MM.1S (cell line): ENCODE measurements at regions not wholly inside any gene's neighbourhood (a gene's known extent, or its start where the extent isn't known, plus 50 kb on each side); places are given as distances from the start of the nearest gene placed in this dataset.
"Not testable (repeated sequence)": the region's sequence is repeated elsewhere in the genome, so short reads cannot be mapped to it uniquely, and the experiment has no call there.

ENCODE experiments used
- DNase-seq: peaks from one replicate; pipeline ENCODE4 v3.0.0-alpha.2; 2015
- H2AFZ ChIP-seq: fragments of 300-600 bp; sonication (generic); 2 replicates; pipeline ENCODE4 v1.6.0; 2016; ENCODE audit warnings: antibody characterized with exemption, low read length
- H3F3A ChIP-seq: fragments of 300-600 bp; sonication (generic); 2 replicates; pipeline ENCODE4 v1.6.1; 2016; ENCODE audit warnings: mild to moderate bottlenecking, antibody characterized with exemption, low read length, moderate library complexity, mixed read lengths; ENCODE audit not compliant: insufficient read depth
- H3K27ac ChIP-seq: fragments of 300-600 bp; sonication (generic); 2 replicates; pipeline ENCODE4 v1.5.1; 2016; ENCODE audit warnings: mild to moderate bottlenecking, low read length
- H3K27me3 ChIP-seq: fragments of 300-600 bp; sonication (generic); replicated peaks from 2 replicates; pipeline ENCODE4 v1.6.0; 2016; ENCODE audit warnings: low read length; ENCODE audit not compliant: insufficient read depth
- H3K36me3 ChIP-seq: fragments of 300-600 bp; sonication (generic); replicated peaks from 2 replicates; pipeline ENCODE4 v1.6.1; 2016; ENCODE audit warnings: mild to moderate bottlenecking, low read length, mixed read lengths; ENCODE audit not compliant: insufficient read depth
- H3K4me1 ChIP-seq: fragments of 300-600 bp; sonication (generic); 2 replicates; pipeline ENCODE4 v1.6.1; 2016; ENCODE audit warnings: low read length, mixed read lengths
- H3K4me2 ChIP-seq: fragments of 300-600 bp; sonication (generic); 2 replicates; pipeline ENCODE4 v1.6.0; 2016; ENCODE audit warnings: low read depth, low read length
- H3K4me3 ChIP-seq: fragments of 300-600 bp; sonication (generic); 2 replicates; pipeline ENCODE4 v1.5.1; 2016; ENCODE audit warnings: low read length, mixed read lengths
- H3K79me2 ChIP-seq: fragments of 300-600 bp; sonication (generic); 2 replicates; pipeline ENCODE4 v1.6.1; 2016; ENCODE audit warnings: mixed run types, low read length, mixed read lengths
- H3K9ac ChIP-seq: fragments of 300-600 bp; sonication (generic); 2 replicates; pipeline ENCODE4 v1.6.1; 2016; ENCODE audit warnings: low read length, mixed read lengths
- H3K9me2 ChIP-seq: fragments of 300-600 bp; sonication (generic); replicated peaks from 2 replicates; pipeline ENCODE4 v1.6.1; 2016; ENCODE audit warnings: mild to moderate bottlenecking, low read length, mixed read lengths; ENCODE audit not compliant: insufficient read depth
- H3K9me3 ChIP-seq: fragments of 300-600 bp; sonication (generic); replicated peaks from 2 replicates; pipeline ENCODE4 v1.6.1; 2016; ENCODE audit warnings: mild to moderate bottlenecking, low read length, mixed read lengths; ENCODE audit not compliant: insufficient read depth
- H4K20me1 ChIP-seq: fragments of 300-600 bp; sonication (generic); 2 replicates; pipeline ENCODE4 v1.6.1; 2016; ENCODE audit warnings: mild to moderate bottlenecking, low read length, moderate library complexity, mixed read lengths; ENCODE audit not compliant: insufficient read depth
- EZH2 ChIP-seq: fragments of 300-600 bp; sonication (generic); optimal IDR thresholded peaks from 2 replicates; pipeline ENCODE3; 2017; ENCODE audit warnings: low read depth, mild to moderate bottlenecking, antibody characterized with exemption, low read length, mixed read lengths
- EZH2phosphoT487 ChIP-seq: fragments of 300-600 bp; sonication (generic); IDR thresholded peaks from 2 replicates; pipeline ENCODE4 v1.6.1; 2018; ENCODE audit warnings: antibody characterized with exemption, low read length
- TF ChIP-seq, protein P1 (sequence below): fragments of 300-600 bp; sonication (generic); IDR thresholded peaks from 2 replicates; pipeline ENCODE4 v1.5.1; 2016; ENCODE audit warnings: antibody characterized with exemption, low read length, mixed read lengths

DNA sequence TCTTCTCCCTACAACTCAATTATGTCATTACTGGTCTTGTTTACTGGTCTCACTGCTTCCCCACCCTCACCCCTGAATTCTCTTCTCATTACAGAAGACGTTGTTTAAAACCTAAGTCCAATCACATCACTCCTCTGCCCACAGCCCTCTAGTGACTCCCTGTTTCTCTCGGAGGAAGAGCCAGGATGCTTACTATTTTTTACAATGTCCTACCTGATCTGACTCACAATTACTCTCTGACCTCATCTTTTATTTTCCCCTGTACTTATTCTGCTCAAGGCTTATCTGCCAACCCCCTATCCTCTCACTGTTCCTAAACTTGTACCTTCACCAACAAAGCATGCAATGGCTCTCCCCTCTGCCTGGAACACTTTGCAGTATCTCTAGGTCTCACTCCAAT is 400.4 kb upstream of the PTCHD4 start:
- TF ChIP-seq, protein P1, sequence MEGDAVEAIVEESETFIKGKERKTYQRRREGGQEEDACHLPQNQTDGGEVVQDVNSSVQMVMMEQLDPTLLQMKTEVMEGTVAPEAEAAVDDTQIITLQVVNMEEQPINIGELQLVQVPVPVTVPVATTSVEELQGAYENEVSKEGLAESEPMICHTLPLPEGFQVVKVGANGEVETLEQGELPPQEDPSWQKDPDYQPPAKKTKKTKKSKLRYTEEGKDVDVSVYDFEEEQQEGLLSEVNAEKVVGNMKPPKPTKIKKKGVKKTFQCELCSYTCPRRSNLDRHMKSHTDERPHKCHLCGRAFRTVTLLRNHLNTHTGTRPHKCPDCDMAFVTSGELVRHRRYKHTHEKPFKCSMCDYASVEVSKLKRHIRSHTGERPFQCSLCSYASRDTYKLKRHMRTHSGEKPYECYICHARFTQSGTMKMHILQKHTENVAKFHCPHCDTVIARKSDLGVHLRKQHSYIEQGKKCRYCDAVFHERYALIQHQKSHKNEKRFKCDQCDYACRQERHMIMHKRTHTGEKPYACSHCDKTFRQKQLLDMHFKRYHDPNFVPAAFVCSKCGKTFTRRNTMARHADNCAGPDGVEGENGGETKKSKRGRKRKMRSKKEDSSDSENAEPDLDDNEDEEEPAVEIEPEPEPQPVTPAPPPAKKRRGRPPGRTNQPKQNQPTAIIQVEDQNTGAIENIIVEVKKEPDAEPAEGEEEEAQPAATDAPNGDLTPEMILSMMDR = no peak
- no peak for TF ChIP-seq EZH2
- no peak for TF ChIP-seq EZH2phosphoT487
- no peaks in the 10 kb centered on the region for H3K79me2 ChIP-seq
- no peaks in the 10 kb centered on the region for H4K20me1 ChIP-seq
- H3K9me3 ChIP-seq = no peaks in the 10 kb centered on the region
- H3K9me2 ChIP-seq = no peaks in the 10 kb centered on the region
- no peak overlapping the region for H3K4me2 ChIP-seq
- H3K27me3 ChIP-seq = no peaks in the 10 kb centered on the region
- no peaks in the 10 kb centered on the region for H3K4me1 ChIP-seq
- no peak overlapping the region for H3K4me3 ChIP-seq
- H3K36me3 ChIP-seq = no peaks in the 10 kb centered on the region
- no peak overlapping the region for H2AFZ ChIP-seq
- H3K27ac ChIP-seq = no peak overlapping the region
- no peaks in the 10 kb centered on the region for H3F3A ChIP-seq
- H3K9ac ChIP-seq = no peak overlapping the region
- DNase-seq = no peak

- H3K9me2 ChIP-seq = no peaks in the 10 kb centered on the region
Measured at GRCh38 chr6:48505621-48506020, 394.6 kb upstream of the PTCHD4 start.

DNA sequence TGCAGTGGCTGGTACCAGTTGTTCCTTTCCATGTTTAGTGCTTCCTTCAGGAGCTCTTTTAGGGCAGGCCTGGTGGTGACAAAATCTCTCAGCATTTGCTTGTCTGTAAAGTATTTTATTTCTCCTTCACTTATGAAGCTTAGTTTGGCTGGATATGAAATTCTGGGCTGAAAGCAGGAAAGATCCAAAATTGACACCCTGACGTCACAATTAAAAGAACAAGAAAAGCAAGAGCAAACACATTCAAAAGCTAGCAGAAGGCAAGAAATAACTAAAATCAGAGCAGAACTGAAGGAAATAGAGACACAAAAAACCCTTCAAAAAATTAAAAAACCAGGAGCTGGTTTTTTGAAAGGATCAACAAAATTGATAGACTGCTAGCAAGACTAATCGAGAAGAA is 382.4 kb upstream of the PTCHD4 start:
- H3K27me3 ChIP-seq, H3K27ac ChIP-seq, H3F3A ChIP-seq, H3K4me2 ChIP-seq, H3K36me3 ChIP-seq, H3K9ac ChIP-seq, H2AFZ ChIP-seq, H3K79me2 ChIP-seq, H3K4me1 ChIP-seq, DNase-seq, H4K20me1 ChIP-seq, H3K9me3 ChIP-seq, H3K9me2 ChIP-seq, H3K4me3 ChIP-seq: not testable (repeated sequence)

More at GRCh38 chr6:48505621-48506020, 394.6 kb upstream of the PTCHD4 start:
- H2AFZ ChIP-seq = no peak overlapping the region
- TF ChIP-seq EZH2phosphoT487 (no peak), EZH2 (no peak)
- TF ChIP-seq, protein P1 = no peak
- H4K20me1 ChIP-seq = no peaks in the 10 kb centered on the region
- H3K4me1 ChIP-seq = no peaks in the 10 kb centered on the region
- no peak overlapping the region for H3K4me2 ChIP-seq
- H3K79me2 ChIP-seq = no peaks in the 10 kb centered on the region
- H3K36me3 ChIP-seq = no peaks in the 10 kb centered on the region
- H3K9ac ChIP-seq = no peak overlapping the region
- no peaks in the 10 kb centered on the region for H3F3A ChIP-seq
- H3K27me3 ChIP-seq = no peaks in the 10 kb centered on the region
- H3K27ac ChIP-seq = no peak overlapping the region
- H3K4me3 ChIP-seq = no peak overlapping the region
- no peaks in the 10 kb centered on the region for H3K9me3 ChIP-seq
- no peak for DNase-seq

GRCh38 chr6:48490658-48491057 is 379.7 kb upstream of the PTCHD4 start:
- no peak overlapping the region for H3K4me2 ChIP-seq

More at GRCh38 chr6:48490658-48491057, 379.7 kb upstream of the PTCHD4 start:
- no peaks in the 10 kb centered on the region for H3K9me3 ChIP-seq
- H3K9me2 ChIP-seq = no peaks in the 10 kb centered on the region
- no peaks in the 10 kb centered on the region for H3F3A ChIP-seq
- H3K27ac ChIP-seq = no peak overlapping the region
- no peak for TF ChIP-seq EZH2
- TF ChIP-seq EZH2phosphoT487 = no peak
- TF ChIP-seq, protein P1 = no peak
- H3K27me3 ChIP-seq = no peaks in the 10 kb centered on the region
- H3K9ac ChIP-seq = no peak overlapping the region
- H4K20me1 ChIP-seq = no peaks in the 10 kb centered on the region
- H3K36me3 ChIP-seq = no peaks in the 10 kb centered on the region
- H3K79me2 ChIP-seq = no peaks in the 10 kb centered on the region
- H2AFZ ChIP-seq = no peak overlapping the region
- no peaks in the 10 kb centered on the region for H3K4me1 ChIP-seq
- no peak for DNase-seq
- no peak overlapping the region for H3K4me3 ChIP-seq
